ENCODE measurements at regions not wholly inside any gene's neighbourhood (a gene's known extent, or its start where the extent isn't known, plus 50 kb on each side); places are given as distances from the start of the nearest gene placed in this dataset.

DNA sequence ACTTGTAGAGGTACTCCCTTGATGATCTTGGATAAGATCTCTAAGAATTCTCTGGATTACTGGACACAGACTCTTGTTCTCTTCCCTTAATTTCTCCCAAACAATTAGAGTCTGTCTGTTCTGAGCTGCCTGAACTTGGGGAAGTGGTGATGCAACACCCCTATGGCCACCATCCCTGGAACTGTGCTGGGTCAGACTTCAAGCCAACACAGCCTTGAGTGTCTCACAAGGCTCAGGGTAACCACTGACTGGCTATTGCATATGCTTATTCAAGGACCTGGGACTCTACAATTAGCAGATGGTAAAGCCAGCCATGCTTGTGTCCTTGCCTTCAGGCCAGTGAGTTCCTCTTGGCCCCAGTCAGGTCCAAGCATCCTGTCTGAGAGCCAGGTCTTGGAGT is 504.5 kb downstream of the MAN2A1 start:
- TF ChIP-seq, protein P1, sequence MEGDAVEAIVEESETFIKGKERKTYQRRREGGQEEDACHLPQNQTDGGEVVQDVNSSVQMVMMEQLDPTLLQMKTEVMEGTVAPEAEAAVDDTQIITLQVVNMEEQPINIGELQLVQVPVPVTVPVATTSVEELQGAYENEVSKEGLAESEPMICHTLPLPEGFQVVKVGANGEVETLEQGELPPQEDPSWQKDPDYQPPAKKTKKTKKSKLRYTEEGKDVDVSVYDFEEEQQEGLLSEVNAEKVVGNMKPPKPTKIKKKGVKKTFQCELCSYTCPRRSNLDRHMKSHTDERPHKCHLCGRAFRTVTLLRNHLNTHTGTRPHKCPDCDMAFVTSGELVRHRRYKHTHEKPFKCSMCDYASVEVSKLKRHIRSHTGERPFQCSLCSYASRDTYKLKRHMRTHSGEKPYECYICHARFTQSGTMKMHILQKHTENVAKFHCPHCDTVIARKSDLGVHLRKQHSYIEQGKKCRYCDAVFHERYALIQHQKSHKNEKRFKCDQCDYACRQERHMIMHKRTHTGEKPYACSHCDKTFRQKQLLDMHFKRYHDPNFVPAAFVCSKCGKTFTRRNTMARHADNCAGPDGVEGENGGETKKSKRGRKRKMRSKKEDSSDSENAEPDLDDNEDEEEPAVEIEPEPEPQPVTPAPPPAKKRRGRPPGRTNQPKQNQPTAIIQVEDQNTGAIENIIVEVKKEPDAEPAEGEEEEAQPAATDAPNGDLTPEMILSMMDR (conservative IDR thresholded peaks at IDR 0.05), result no peak

More for the DNA sequence above, 504.5 kb downstream of the MAN2A1 start:
- Histone ChIP-seq H3K23me2 (ENCODE audit: insufficient read length, low read depth, low read length, poor library complexity, severe bottlenecking) (no peaks in the 10 kb centered on the region), H2BK12ac (ENCODE audit: insufficient read length, low read depth, low read length) (no peak overlapping the region), H4K91ac (ENCODE audit: insufficient read length, low read depth, low read length) (no peak overlapping the region), H3K56ac (ENCODE audit: insufficient read length, low read depth, low read length) (no peak overlapping the region), H3K27me3 (ENCODE audit: insufficient read depth, low read length) (no peaks in the 10 kb centered on the region), H2AFZ (ENCODE audit: low read length) (no peak overlapping the region), H3K79me1 (ENCODE audit: insufficient read depth, low read depth, low read length, poor library complexity, severe bottlenecking) (no peaks in the 10 kb centered on the region), H3K14ac (ENCODE audit: insufficient read depth, low read length) (no peak overlapping the region), H4K5ac (ENCODE audit: insufficient read length, low read depth, low read length) (no peak overlapping the region), H3K18ac (ENCODE audit: insufficient read length, low read depth, low read length) (no peak overlapping the region), H3K4ac (ENCODE audit: low read depth, low read length) (no peak overlapping the region), H3K27ac (ENCODE audit: insufficient read length, low read depth, low read length) (no peak overlapping the region), H3K4me2 (ENCODE audit: insufficient read depth, insufficient read length, low read length) (no peak overlapping the region), H4K20me1 (ENCODE audit: control insufficient read depth, insufficient read depth, insufficient read length) (no peaks in the 10 kb centered on the region), H2BK20ac (ENCODE audit: low read depth, low read length, poor library complexity, severe bottlenecking) (no peak overlapping the region), H3K23ac (ENCODE audit: insufficient read length, low read depth, low read length) (no peak overlapping the region), H3K79me2 (ENCODE audit: insufficient read depth, low read length) (no peaks in the 10 kb centered on the region), H3K4me1 (ENCODE audit: insufficient read depth, low read length) (no peaks in the 10 kb centered on the region), H4K8ac (replicated peaks; ENCODE audit: insufficient read length, low read depth, low read length) (no peak overlapping the region), H3K9ac (ENCODE audit: extremely low read depth, insufficient read length, low read length) (no peak overlapping the region), H3K9me3 (ENCODE audit: control insufficient read depth, low read depth, low read length) (no peaks in the 10 kb centered on the region), H2BK120ac (ENCODE audit: low read depth, low read length, poor library complexity, severe bottlenecking) (no peak overlapping the region), H3T11ph (ENCODE audit: low read length) (no peak overlapping the region), H2AK5ac (ENCODE audit: insufficient read length, low read length) (no peak overlapping the region), H2BK15ac (ENCODE audit: low read depth, low read length) (no peak overlapping the region), H2BK5ac (ENCODE audit: insufficient read length, low read length) (no peak overlapping the region)
- H3K36me3 Mint-ChIP-seq (ENCODE audit: insufficient read depth in 1 of 3, low read depth in 3 of 3), result no peaks in the 10 kb centered on the region
- no peaks in the 10 kb centered on the region for H3K9me3 Mint-ChIP-seq
- no peak for DNase-seq
- H3K27ac Mint-ChIP-seq, result no peak overlapping the region
- no peaks in the 10 kb centered on the region for H3K4me1 Mint-ChIP-seq
- H3K27me3 Mint-ChIP-seq (ENCODE audit: low read depth), result no peaks in the 10 kb centered on the region; the same call in 1 of the 2 replicates
- H3K4me3 Mint-ChIP-seq, result no peak overlapping the region

Data from H9 (cell line).